ENCODE measurements at regions not wholly inside any gene's neighbourhood (a gene's known extent, or its start where the extent isn't known, plus 50 kb on each side); places are given as distances from the start of the nearest gene placed in this dataset.

DNA sequence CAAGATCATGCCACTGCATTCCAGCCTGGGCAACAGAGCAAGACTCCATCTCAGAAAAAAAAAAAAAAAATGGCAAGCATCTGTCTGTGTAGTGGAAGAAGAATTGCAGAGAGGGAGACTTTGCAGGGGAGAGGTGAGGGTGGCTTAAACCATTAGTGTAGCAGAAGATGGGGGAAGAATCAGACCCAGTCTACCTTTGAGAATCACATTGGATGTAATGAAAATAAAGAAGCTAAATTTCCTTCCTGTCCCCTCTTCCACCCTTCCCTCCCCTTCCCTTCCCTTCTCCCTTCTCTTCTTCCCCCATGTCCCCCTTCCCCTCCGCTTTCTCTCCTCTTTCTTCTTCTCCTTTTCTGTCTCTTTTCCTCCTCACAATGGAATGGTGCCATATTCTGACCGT is 180.8 kb upstream of the SVIL start:
- no peak for TF ChIP-seq CTCF (conservative IDR thresholded peaks at IDR 0.05)
- no CpG with 5 or more reads among the region's 2 CpGs for WGBS (ENCODE audit: extremely low coverage, insufficient read length, low lambda C conversion rate)

More for the DNA sequence above, 180.8 kb upstream of the SVIL start:
- no peaks in the 10 kb centered on the region for H3K9me3 Mint-ChIP-seq
- Histone ChIP-seq H2BK12ac (ENCODE audit: insufficient read length, low read depth, low read length) (no peak overlapping the region), H3K79me2 (ENCODE audit: insufficient read depth, low read length) (no peaks in the 10 kb centered on the region), H3K27me3 (ENCODE audit: insufficient read depth, low read length) (no peaks in the 10 kb centered on the region), H4K5ac (ENCODE audit: insufficient read length, low read depth, low read length) (no peak overlapping the region), H2BK120ac (ENCODE audit: low read depth, low read length, poor library complexity, severe bottlenecking) (no peak overlapping the region), H2BK15ac (ENCODE audit: low read depth, low read length) (no peak overlapping the region), H4K20me1 (ENCODE audit: control insufficient read depth, insufficient read depth, insufficient read length) (no peaks in the 10 kb centered on the region), H3K9me3 (ENCODE audit: control insufficient read depth, low read depth, low read length) (no peaks in the 10 kb centered on the region), H3K23me2 (ENCODE audit: insufficient read length, low read depth, low read length, poor library complexity, severe bottlenecking) (peaks cover 3% of the 10 kb centered on the region), H2BK20ac (ENCODE audit: low read depth, low read length, poor library complexity, severe bottlenecking) (no peak overlapping the region), H3K14ac (ENCODE audit: insufficient read depth, low read length) (no peak overlapping the region), H3K4ac (ENCODE audit: low read depth, low read length) (no peak overlapping the region), H3K27ac (ENCODE audit: insufficient read length, low read depth, low read length) (no peak overlapping the region), H4K91ac (ENCODE audit: insufficient read length, low read depth, low read length) (no peak overlapping the region), H3K79me1 (ENCODE audit: insufficient read depth, low read depth, low read length, poor library complexity, severe bottlenecking) (no peaks in the 10 kb centered on the region), H2BK5ac (ENCODE audit: insufficient read length, low read length) (no peak overlapping the region), H3K18ac (ENCODE audit: insufficient read length, low read depth, low read length) (no peak overlapping the region), H3K23ac (ENCODE audit: insufficient read length, low read depth, low read length) (no peak overlapping the region), H3T11ph (ENCODE audit: low read length) (no peak overlapping the region), H3K9ac (ENCODE audit: extremely low read depth, insufficient read length, low read length) (no peak overlapping the region), H2AFZ (ENCODE audit: low read length) (no peak overlapping the region), H4K8ac (replicated peaks; ENCODE audit: insufficient read length, low read depth, low read length) (no peak overlapping the region), H3K4me2 (ENCODE audit: insufficient read depth, insufficient read length, low read length) (no peak overlapping the region), H2AK5ac (ENCODE audit: insufficient read length, low read length) (no peak overlapping the region), H3K4me1 (ENCODE audit: insufficient read depth, low read length) (no peaks in the 10 kb centered on the region), H3K56ac (ENCODE audit: insufficient read length, low read depth, low read length) (no peak overlapping the region)
- H3K4me1 Mint-ChIP-seq, result peaks cover 3% of the 10 kb centered on the region in 2 experiments; a peak in 2 of 4 replicates
- H3K27ac Mint-ChIP-seq, result no peak overlapping the region
- DNase-seq, result no peak
- H3K36me3 Mint-ChIP-seq (ENCODE audit: insufficient read depth in 1 of 3, low read depth in 3 of 3), result no peaks in the 10 kb centered on the region
- H3K4me3 Mint-ChIP-seq, result no peak overlapping the region
- peaks cover 7% of the 10 kb centered on the region for H3K27me3 Mint-ChIP-seq (ENCODE audit: low read depth)
